Fibroblast of the aortic adventitia (primary cell): ENCODE measurements at regions not wholly inside any gene's neighbourhood (a gene's known extent, or its start where the extent isn't known, plus 50 kb on each side); places are given as distances from the start of the nearest gene placed in this dataset.

Source experiments
- DNase-seq: peaks from one replicate; pipeline ENCODE4 v3.0.0-alpha.2; 2010; ENCODE audit warnings: low read depth
- H3K4me3 ChIP-seq: 2 replicates; pipeline ENCODE4 v1.5.1; 2011; ENCODE audit warnings: low read depth, mild to moderate bottlenecking, control low read depth, low read length, moderate library complexity
- CTCF ChIP-seq: IDR thresholded peaks from 2 replicates; pipeline ENCODE4 v1.5.1; 2011; ENCODE audit warnings: mild to moderate bottlenecking, low read length, control low read depth, inconsistent platforms; ENCODE audit not compliant: insufficient read depth

GRCh38 chr11:92489826-92490399 lies 265.3 kb downstream of the FAT3 start:
- no peak overlapping the region for H3K4me3 ChIP-seq
- no peak for DNase-seq
- no peak for TF ChIP-seq CTCF

- TF ChIP-seq CTCF: no peak
- H3K4me3 ChIP-seq: no peak overlapping the region
- DNase-seq: no peak
Measured at GRCh38 chr11:92492372-92492771, 267.8 kb downstream of the FAT3 start.

- DNase-seq: no peak
- no peak for TF ChIP-seq CTCF
- no peak overlapping the region for H3K4me3 ChIP-seq
Measured at GRCh38 chr11:92495107-92495793, 270.6 kb downstream of the FAT3 start.

- no peak for TF ChIP-seq CTCF
- no peak for DNase-seq
- H3K4me3 ChIP-seq: no peak overlapping the region
Measured at GRCh38 chr11:92500453-92500852, 275.8 kb downstream of the FAT3 start.

- H3K4me3 ChIP-seq: no peak overlapping the region
- no peak for DNase-seq
- TF ChIP-seq CTCF: no peak
Measured at GRCh38 chr11:92501066-92501739, 276.6 kb downstream of the FAT3 start.

GRCh38 chr11:92504004-92504403 lies 279.4 kb downstream of the FAT3 start:
- H3K4me3 ChIP-seq: no peak overlapping the region
- no peak for TF ChIP-seq CTCF
- DNase-seq: no peak
